ENCODE measurements at regions not wholly inside any gene's neighbourhood (a gene's known extent, or its start where the extent isn't known, plus 50 kb on each side); places are given as distances from the start of the nearest gene placed in this dataset.

DNA sequence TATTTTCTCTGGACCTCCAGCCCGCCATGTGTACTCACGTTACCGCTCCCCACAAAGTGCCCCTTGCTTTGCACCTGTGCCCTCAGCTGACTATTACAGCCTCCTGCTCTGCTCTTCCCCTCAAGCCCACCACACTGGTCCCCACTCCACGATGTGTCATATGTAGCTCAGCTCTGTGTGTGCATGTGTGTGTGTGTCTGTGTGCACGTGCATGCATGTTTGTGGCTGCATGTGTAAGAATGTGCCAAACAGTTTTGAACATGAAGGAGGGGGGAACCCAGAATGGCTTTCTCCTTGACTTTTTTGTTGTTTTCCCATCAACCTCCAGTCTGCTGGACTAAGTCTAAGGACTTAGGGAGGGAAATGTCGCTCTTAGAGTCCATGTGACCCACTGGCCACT lies 54.8 kb upstream of the BTRC start:
- no peak for DNase-seq

DNA sequence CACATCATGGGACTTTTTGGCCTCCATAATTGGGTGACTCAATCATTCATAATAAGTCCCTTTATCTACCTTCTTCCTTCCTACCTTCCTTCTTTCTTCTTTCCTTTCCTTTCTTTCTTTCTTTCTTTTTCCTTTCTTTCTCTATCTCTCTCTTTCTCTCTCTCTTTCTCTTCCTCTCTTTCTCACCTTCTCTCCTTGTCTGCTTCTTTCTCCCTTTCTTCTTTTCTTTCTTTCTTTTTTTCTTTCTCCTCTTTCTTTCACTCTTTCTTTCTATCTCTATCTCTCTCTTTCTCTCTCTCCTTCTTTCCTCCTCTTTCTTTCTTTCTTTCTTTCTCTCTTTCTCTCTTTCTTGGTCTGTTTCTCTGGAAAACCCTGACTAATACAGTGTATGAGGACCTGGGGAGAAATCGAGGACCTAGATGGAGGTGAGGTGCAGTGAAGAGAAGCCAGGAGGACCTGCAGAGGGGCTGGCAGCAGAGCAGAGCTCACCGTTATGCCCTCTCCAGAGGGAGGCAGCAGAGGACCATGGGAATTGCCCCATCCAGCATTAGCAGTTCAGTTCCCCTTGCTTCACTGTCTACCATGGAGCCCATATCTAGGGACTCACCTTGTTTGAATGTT lies 52.7 kb upstream of the BTRC start:
- DNase-seq = no peak

DNA sequence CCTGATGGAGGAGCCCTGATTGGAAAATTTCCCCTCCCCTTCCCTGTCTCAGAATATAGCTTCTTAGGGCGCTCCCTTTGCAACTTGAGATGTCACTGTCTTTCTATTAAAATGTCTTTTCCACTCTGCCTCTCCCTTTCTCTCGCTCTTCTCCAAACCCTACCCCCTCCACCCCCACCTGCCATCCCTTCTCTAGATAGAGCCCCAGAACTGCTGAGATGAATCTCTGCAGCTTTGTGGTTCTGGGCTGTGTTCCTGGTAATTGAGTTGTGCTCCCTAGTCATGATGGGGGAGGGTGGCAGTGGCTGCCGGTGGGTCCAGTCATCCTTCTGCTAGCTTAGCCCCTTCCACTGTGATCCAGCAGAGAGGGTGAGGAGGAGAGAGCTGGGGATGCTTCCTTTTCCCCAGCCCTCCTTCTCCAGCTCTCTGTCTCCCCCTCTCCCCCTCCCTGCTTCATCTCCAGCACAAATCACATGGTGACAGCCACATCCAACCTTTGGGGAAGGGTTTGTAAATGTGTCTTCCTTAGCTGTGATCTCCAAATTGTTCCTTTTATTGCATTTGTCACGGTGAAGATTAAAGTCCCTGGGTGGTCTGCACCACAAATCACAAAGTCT lies 50.8 kb upstream of the BTRC start:
- no peak for DNase-seq

Measured in cerebellar nuclear complex (tissue), 1 donor.